ENCODE measurements at regions not wholly inside any gene's neighbourhood (a gene's known extent, or its start where the extent isn't known, plus 50 kb on each side); places are given as distances from the start of the nearest gene placed in this dataset.
"Not testable (repeated sequence)": the region's sequence is repeated elsewhere in the genome, so short reads cannot be mapped to it uniquely, and the experiment has no call there.

GRCh38 chr1:213337025-213337678 lies 286.1 kb downstream of the RPS6KC1 start:
- Histone ChIP-seq H3K27ac (ENCODE audit: low read depth, low read length) (no peak overlapping the region), H3K9ac (ENCODE audit: low read depth in 1 of 2, low read length in 2 of 2) (no peak overlapping the region), H3K27me3 (ENCODE audit: control insufficient read depth in 1 of 2, insufficient read depth in 2 of 2, low read length in 2 of 2) (no peaks in the 10 kb centered on the region), H3K36me3 (ENCODE audit: control insufficient read depth in 1 of 2, insufficient read depth in 2 of 2, low read length in 2 of 2) (no peaks in the 10 kb centered on the region), H3K9me3 (ENCODE audit: control insufficient read depth in 1 of 2, low read length in 2 of 2) (no peaks in the 10 kb centered on the region), H3K4me3 (ENCODE audit: low read depth in 1 of 2, low read length in 2 of 2) (no peak overlapping the region), H3K4me1 (ENCODE audit: control insufficient read depth in 1 of 2, insufficient read depth in 2 of 2, low read length in 2 of 2) (no peaks in the 10 kb centered on the region)

- Histone ChIP-seq H3K27me3 (ENCODE audit: control insufficient read depth in 1 of 2, insufficient read depth in 2 of 2, low read length in 2 of 2) (no peaks in the 10 kb centered on the region), H3K9ac (ENCODE audit: low read depth in 1 of 2, low read length in 2 of 2) (no peak overlapping the region), H3K36me3 (ENCODE audit: control insufficient read depth in 1 of 2, insufficient read depth in 2 of 2, low read length in 2 of 2) (no peaks in the 10 kb centered on the region), H3K9me3 (ENCODE audit: control insufficient read depth in 1 of 2, low read length in 2 of 2) (no peaks in the 10 kb centered on the region), H3K27ac (ENCODE audit: low read depth, low read length) (no peak overlapping the region), H3K4me1 (ENCODE audit: control insufficient read depth in 1 of 2, insufficient read depth in 2 of 2, low read length in 2 of 2) (no peaks in the 10 kb centered on the region), H3K4me3 (ENCODE audit: low read depth in 1 of 2, low read length in 2 of 2) (no peak overlapping the region)
Measured at GRCh38 chr1:213340593-213340992, 289.6 kb downstream of the RPS6KC1 start.

DNA sequence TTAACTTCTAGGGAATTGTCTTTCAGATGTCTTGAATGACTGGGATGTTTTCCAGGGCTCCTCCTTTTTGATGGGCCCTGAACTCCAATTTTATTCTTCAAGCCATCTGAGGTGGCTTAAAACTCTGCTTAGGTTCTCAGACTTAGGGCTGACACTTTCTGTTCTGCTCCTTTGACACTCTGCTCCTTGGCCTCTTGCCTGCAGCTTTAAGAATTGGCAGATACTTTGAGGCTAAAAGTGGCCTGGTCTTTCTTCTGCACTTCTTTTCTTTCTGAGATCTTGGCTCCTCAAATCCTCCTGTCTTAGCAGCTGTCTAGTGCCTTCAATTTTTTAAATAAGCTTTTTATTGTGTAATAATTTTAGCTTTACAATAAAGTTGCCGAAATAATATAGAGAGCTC lies 294.6 kb downstream of the RPS6KC1 start:
- Histone ChIP-seq H3K27ac (ENCODE audit: low read depth, low read length) (no peak overlapping the region), H3K9ac (ENCODE audit: low read depth in 1 of 2, low read length in 2 of 2) (no peak overlapping the region), H3K36me3 (ENCODE audit: control insufficient read depth in 1 of 2, insufficient read depth in 2 of 2, low read length in 2 of 2) (no peaks in the 10 kb centered on the region), H3K4me1 (ENCODE audit: control insufficient read depth in 1 of 2, insufficient read depth in 2 of 2, low read length in 2 of 2) (no peaks in the 10 kb centered on the region), H3K4me3 (ENCODE audit: low read depth in 1 of 2, low read length in 2 of 2) (no peak overlapping the region), H3K27me3 (ENCODE audit: control insufficient read depth in 1 of 2, insufficient read depth in 2 of 2, low read length in 2 of 2) (peaks cover 0 to 3% of the 10 kb centered on the region in 2 donors), H3K9me3 (ENCODE audit: control insufficient read depth in 1 of 2, low read length in 2 of 2) (no peaks in the 10 kb centered on the region)

- Histone ChIP-seq H3K27ac (ENCODE audit: low read depth, low read length) (no peak overlapping the region), H3K27me3 (ENCODE audit: control insufficient read depth in 1 of 2, insufficient read depth in 2 of 2, low read length in 2 of 2) (no peaks in the 10 kb centered on the region), H3K4me3 (ENCODE audit: low read depth in 1 of 2, low read length in 2 of 2) (no peak overlapping the region), H3K9ac (ENCODE audit: low read depth in 1 of 2, low read length in 2 of 2) (no peak overlapping the region), H3K9me3 (ENCODE audit: control insufficient read depth in 1 of 2, low read length in 2 of 2) (no peaks in the 10 kb centered on the region), H3K4me1 (ENCODE audit: control insufficient read depth in 1 of 2, insufficient read depth in 2 of 2, low read length in 2 of 2) (no peaks in the 10 kb centered on the region), H3K36me3 (ENCODE audit: control insufficient read depth in 1 of 2, insufficient read depth in 2 of 2, low read length in 2 of 2) (no peaks in the 10 kb centered on the region)
Measured at GRCh38 chr1:213357403-213357802, 306.4 kb downstream of the RPS6KC1 start.

- not testable (repeated sequence) for H3K4me1 ChIP-seq (ENCODE audit: control insufficient read depth in 1 of 2, insufficient read depth in 2 of 2, low read length in 2 of 2); H3K27ac ChIP-seq (ENCODE audit: low read depth, low read length); H3K9me3 ChIP-seq (ENCODE audit: control insufficient read depth in 1 of 2, low read length in 2 of 2); H3K36me3 ChIP-seq (ENCODE audit: control insufficient read depth in 1 of 2, insufficient read depth in 2 of 2, low read length in 2 of 2); H3K27me3 ChIP-seq (ENCODE audit: control insufficient read depth in 1 of 2, insufficient read depth in 2 of 2, low read length in 2 of 2); H3K9ac ChIP-seq (ENCODE audit: low read depth in 1 of 2, low read length in 2 of 2); H3K4me3 ChIP-seq (ENCODE audit: low read depth in 1 of 2, low read length in 2 of 2)
Measured at GRCh38 chr1:213358368-213358767, 307.3 kb downstream of the RPS6KC1 start.

GRCh38 chr1:213362598-213362997 lies 311.6 kb downstream of the RPS6KC1 start:
- H3K4me1 ChIP-seq (ENCODE audit: control insufficient read depth in 1 of 2, insufficient read depth in 2 of 2, low read length in 2 of 2), result no peaks in the 10 kb centered on the region
- H3K27me3 ChIP-seq (ENCODE audit: control insufficient read depth in 1 of 2, insufficient read depth in 2 of 2, low read length in 2 of 2), result no peaks in the 10 kb centered on the region
- no peak overlapping the region for H3K27ac ChIP-seq (ENCODE audit: low read depth, low read length)
- no peak overlapping the region for H3K4me3 ChIP-seq (ENCODE audit: low read depth in 1 of 2, low read length in 2 of 2)
- H3K9me3 ChIP-seq (ENCODE audit: control insufficient read depth in 1 of 2, low read length in 2 of 2), result no peaks in the 10 kb centered on the region
- H3K9ac ChIP-seq (ENCODE audit: low read depth in 1 of 2, low read length in 2 of 2), result no peak overlapping the region
- H3K36me3 ChIP-seq (ENCODE audit: control insufficient read depth in 1 of 2, insufficient read depth in 2 of 2, low read length in 2 of 2), result no peaks in the 10 kb centered on the region

- H3K36me3 ChIP-seq (ENCODE audit: control insufficient read depth in 1 of 2, insufficient read depth in 2 of 2, low read length in 2 of 2), result no peaks in the 10 kb centered on the region
- no peak overlapping the region for H3K27ac ChIP-seq (ENCODE audit: low read depth, low read length)
- no peak overlapping the region for H3K9ac ChIP-seq (ENCODE audit: low read depth in 1 of 2, low read length in 2 of 2)
- no peak overlapping the region for H3K4me3 ChIP-seq (ENCODE audit: low read depth in 1 of 2, low read length in 2 of 2)
- H3K4me1 ChIP-seq (ENCODE audit: control insufficient read depth in 1 of 2, insufficient read depth in 2 of 2, low read length in 2 of 2), result no peaks in the 10 kb centered on the region
- H3K27me3 ChIP-seq (ENCODE audit: control insufficient read depth in 1 of 2, insufficient read depth in 2 of 2, low read length in 2 of 2), result no peaks in the 10 kb centered on the region
- H3K9me3 ChIP-seq (ENCODE audit: control insufficient read depth in 1 of 2, low read length in 2 of 2), result no peaks in the 10 kb centered on the region
Measured at GRCh38 chr1:213366141-213366831, 315.2 kb downstream of the RPS6KC1 start.

GRCh38 chr1:213369465-213369864 lies 318.4 kb downstream of the RPS6KC1 start:
- Histone ChIP-seq H3K9me3 (ENCODE audit: control insufficient read depth in 1 of 2, low read length in 2 of 2) (no peaks in the 10 kb centered on the region), H3K27ac (ENCODE audit: low read depth, low read length) (no peak overlapping the region), H3K4me3 (ENCODE audit: low read depth in 1 of 2, low read length in 2 of 2) (no peak overlapping the region)

GRCh38 chr1:213370523-213370922 lies 319.5 kb downstream of the RPS6KC1 start:
- H3K9ac ChIP-seq (ENCODE audit: low read depth in 1 of 2, low read length in 2 of 2), result no peak overlapping the region
- no peaks in the 10 kb centered on the region for H3K4me1 ChIP-seq (ENCODE audit: control insufficient read depth in 1 of 2, insufficient read depth in 2 of 2, low read length in 2 of 2)
- no peak overlapping the region for H3K4me3 ChIP-seq (ENCODE audit: low read depth in 1 of 2, low read length in 2 of 2)
- H3K27ac ChIP-seq (ENCODE audit: low read depth, low read length), result no peak overlapping the region
- H3K9me3 ChIP-seq (ENCODE audit: control insufficient read depth in 1 of 2, low read length in 2 of 2), result no peaks in the 10 kb centered on the region
- no peaks in the 10 kb centered on the region for H3K27me3 ChIP-seq (ENCODE audit: control insufficient read depth in 1 of 2, insufficient read depth in 2 of 2, low read length in 2 of 2)
- no peaks in the 10 kb centered on the region for H3K36me3 ChIP-seq (ENCODE audit: control insufficient read depth in 1 of 2, insufficient read depth in 2 of 2, low read length in 2 of 2)

More at GRCh38 chr1:213369465-213369864, 318.4 kb downstream of the RPS6KC1 start:
- H3K4me1 ChIP-seq (ENCODE audit: control insufficient read depth in 1 of 2, insufficient read depth in 2 of 2, low read length in 2 of 2), result no peaks in the 10 kb centered on the region
- no peaks in the 10 kb centered on the region for H3K27me3 ChIP-seq (ENCODE audit: control insufficient read depth in 1 of 2, insufficient read depth in 2 of 2, low read length in 2 of 2)
- H3K36me3 ChIP-seq (ENCODE audit: control insufficient read depth in 1 of 2, insufficient read depth in 2 of 2, low read length in 2 of 2), result no peaks in the 10 kb centered on the region
- H3K9ac ChIP-seq (ENCODE audit: low read depth in 1 of 2, low read length in 2 of 2), result no peak overlapping the region

GRCh38 chr1:213371525-213371846 lies 320.4 kb downstream of the RPS6KC1 start:
- H3K9ac ChIP-seq (ENCODE audit: low read depth in 1 of 2, low read length in 2 of 2), result no peak overlapping the region
- no peak overlapping the region for H3K27ac ChIP-seq (ENCODE audit: low read depth, low read length)

More at GRCh38 chr1:213371525-213371846, 320.4 kb downstream of the RPS6KC1 start:
- Histone ChIP-seq H3K4me1 (ENCODE audit: control insufficient read depth in 1 of 2, insufficient read depth in 2 of 2, low read length in 2 of 2) (no peaks in the 10 kb centered on the region), H3K4me3 (ENCODE audit: low read depth in 1 of 2, low read length in 2 of 2) (no peak overlapping the region), H3K9me3 (ENCODE audit: control insufficient read depth in 1 of 2, low read length in 2 of 2) (no peaks in the 10 kb centered on the region), H3K36me3 (ENCODE audit: control insufficient read depth in 1 of 2, insufficient read depth in 2 of 2, low read length in 2 of 2) (no peaks in the 10 kb centered on the region), H3K27me3 (ENCODE audit: control insufficient read depth in 1 of 2, insufficient read depth in 2 of 2, low read length in 2 of 2) (no peaks in the 10 kb centered on the region)

Data from duodenal mucosa (tissue), 2 donors.